Prostate gland (tissue), 2 donors: ENCODE measurements at regions not wholly inside any gene's neighbourhood (a gene's known extent, or its start where the extent isn't known, plus 50 kb on each side); places are given as distances from the start of the nearest gene placed in this dataset.
A peak's percentile ranks its signal among the peaks of the same experiment; 100 is the strongest.

Experiments used
- DNase-seq: peaks from one replicate; pipeline ENCODE4 v3.0.0-alpha.2; 2019; ENCODE audit warnings: low spot score
- H3K27ac ChIP-seq, 2 donors: fragments of 200-600 bp; sonication (generic); 2 replicates each; pipeline ENCODE4 v1.5.1; 2017 to 2019
- H3K27me3 ChIP-seq: fragments of 200-600 bp; sonication (generic); replicated peaks from 2 replicates; pipeline ENCODE4 v1.5.1; 2019; ENCODE audit not compliant: insufficient read depth
- H3K36me3 ChIP-seq, 2 donors: fragments of 200-600 bp; sonication (generic); 1 replicate in 1 of 2; 2 replicates in 1 of 2; pipeline versions ENCODE4 v1.5.1 to v1.8.1; 2017 to 2019
- H3K4me1 ChIP-seq: fragments of 200-600 bp; sonication (generic); replicated peaks from 2 replicates; pipeline ENCODE4 v1.5.1; 2019
- H3K4me3 ChIP-seq, 2 donors: fragments of 200-600 bp; sonication (generic); 2 replicates each; pipeline ENCODE4 v1.5.1; 2017 to 2019
- H3K9me3 ChIP-seq: fragments of 200-600 bp; sonication (generic); 2 replicates; pipeline ENCODE4 v1.5.1; 2017
- CTCF ChIP-seq, 4 experiments: fragments of 200-600 bp in 2 of 4; fragments of 450-650 bp in 2 of 4; sonication (generic) in 2 of 4; IDR thresholded peaks; 1 replicate in 3 of 4; 2 replicates in 1 of 4; pipeline ENCODE4 v1.5.1; 2016 to 2019; ENCODE audit warnings: antibody characterized with exemption in 4 of 4, mild to moderate bottlenecking in 2 of 4, moderate library complexity in 2 of 4
- POLR2A ChIP-seq: fragments of 450-650 bp; IDR thresholded peaks from one replicate; pipeline ENCODE4 v1.6.1; 2016; ENCODE audit warnings: antibody characterized with exemption, mild to moderate bottlenecking
- POLR2AphosphoS5 ChIP-seq: sonication (generic); formaldehyde crosslinking; IDR thresholded peaks from one replicate; pipeline ENCODE4 v1.6.1; 2017; ENCODE audit warnings: antibody characterized with exemption
- WGBS: methylation state at CpG from one replicate; pipeline ENCODE4 v1.1.5; 2018; 5-methylcytosine and 5-hydroxymethylcytosine counted together
- intact Hi-C: fragments of 100-400 bp; cut with DNase I; formaldehyde crosslinking; loops from one replicate; pipeline ENCODE4 v1.14.2; 2022

GRCh38 chr5:72599519-72600370 lies 92.5 kb upstream of the ZNF366 start:
- TF ChIP-seq POLR2AphosphoS5 (no peak), POLR2A (no peak), CTCF (IDR thresholded peaks at IDR 0.05) (no peak)
- WGBS, result 80% methylated on average over 5 of the region's 5 CpGs
- no peaks in the 10 kb centered on the region for H3K36me3 ChIP-seq
- H3K27me3 ChIP-seq, result no peaks in the 10 kb centered on the region
- no peak for DNase-seq
- no peaks in the 10 kb centered on the region for H3K9me3 ChIP-seq
- no peak overlapping the region for H3K4me3 ChIP-seq
- H3K4me1 ChIP-seq, result no peaks in the 10 kb centered on the region
- intact Hi-C loops, result loop anchor here (10.0 kb wide), 1 partner anchor 235 kb away; no protein-coding TSS in a partner anchor
- peak overlapping the region in 1 of 2 donors; percentile 24 for H3K27ac ChIP-seq

GRCh38 chr5:72599065-72599433 lies 91.8 kb upstream of the ZNF366 start:
- TF ChIP-seq POLR2AphosphoS5, result no peak
- TF ChIP-seq CTCF (IDR thresholded peaks at IDR 0.05), result no peak
- TF ChIP-seq POLR2A, result no peak

GRCh38 chr5:72598401-72599064 lies 91.3 kb upstream of the ZNF366 start:
- 79% methylated on average over 5 of the region's 5 CpGs for WGBS
- DNase-seq, result no peak
- H3K4me1 ChIP-seq, result no peaks in the 10 kb centered on the region
- H3K36me3 ChIP-seq, result no peaks in the 10 kb centered on the region
- H3K9me3 ChIP-seq, result no peaks in the 10 kb centered on the region
- H3K4me3 ChIP-seq, result no peak overlapping the region
- H3K27me3 ChIP-seq, result no peaks in the 10 kb centered on the region
- TF ChIP-seq POLR2AphosphoS5, result no peak
- TF ChIP-seq CTCF (IDR thresholded peaks at IDR 0.05), result no peak
- TF ChIP-seq POLR2A, result no peak
- intact Hi-C loops, result no loop called here
- peak overlapping the region in 1 of 2 donors; percentile 7 for H3K27ac ChIP-seq

More at GRCh38 chr5:72599065-72599433, 91.8 kb upstream of the ZNF366 start:
- H3K9me3 ChIP-seq, result no peaks in the 10 kb centered on the region
- DNase-seq, result no peak
- no peaks in the 10 kb centered on the region for H3K4me1 ChIP-seq
- H3K36me3 ChIP-seq, result no peaks in the 10 kb centered on the region
- no peaks in the 10 kb centered on the region for H3K27me3 ChIP-seq
- intact Hi-C loops, result no loop called here
- 90% methylated on average over 2 of the region's 2 CpGs for WGBS
- H3K27ac ChIP-seq, result no peak overlapping the region
- H3K4me3 ChIP-seq, result no peak overlapping the region

GRCh38 chr5:72597456-72597948 lies 90.3 kb upstream of the ZNF366 start:
- Histone ChIP-seq H3K4me3 (no peak overlapping the region), H3K27me3 (no peaks in the 10 kb centered on the region), H3K36me3 (no peaks in the 10 kb centered on the region), H3K27ac (peak overlapping the region in 1 of 2 donors; percentile 7), H3K4me1 (no peaks in the 10 kb centered on the region), H3K9me3 (no peaks in the 10 kb centered on the region)
- intact Hi-C loops, result no loop called here
- no peak for TF ChIP-seq CTCF (IDR thresholded peaks at IDR 0.05)
- no peak for TF ChIP-seq POLR2A
- TF ChIP-seq POLR2AphosphoS5, result no peak
- WGBS, result 50% methylated on average over 5 of the region's 5 CpGs
- DNase-seq, result no peak
